ENCODE measurements at regions not wholly inside any gene's neighbourhood (a gene's known extent, or its start where the extent isn't known, plus 50 kb on each side); places are given as distances from the start of the nearest gene placed in this dataset.

- H3K9ac ChIP-seq (ENCODE audit: low read length), result no peak overlapping the region
- TF ChIP-seq, protein P1, sequence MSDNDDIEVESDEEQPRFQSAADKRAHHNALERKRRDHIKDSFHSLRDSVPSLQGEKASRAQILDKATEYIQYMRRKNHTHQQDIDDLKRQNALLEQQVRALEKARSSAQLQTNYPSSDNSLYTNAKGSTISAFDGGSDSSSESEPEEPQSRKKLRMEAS (IDR thresholded peaks at IDR 0.05), result no peak
- TF ChIP-seq RAD21 (IDR thresholded peaks at IDR 0.05; ENCODE audit: low read depth), result no peak
- TF ChIP-seq YY1 (IDR thresholded peaks at IDR 0.05; ENCODE audit: extremely low read depth, insufficient replicate concordance, low read depth, low read length), result no peak
- TF ChIP-seq CEBPB (IDR thresholded peaks at IDR 0.05; ENCODE audit: low read depth), result no peak
- TF ChIP-seq SRF (IDR thresholded peaks at IDR 0.05; ENCODE audit: low read depth), result no peak
- TF ChIP-seq, protein P2, sequence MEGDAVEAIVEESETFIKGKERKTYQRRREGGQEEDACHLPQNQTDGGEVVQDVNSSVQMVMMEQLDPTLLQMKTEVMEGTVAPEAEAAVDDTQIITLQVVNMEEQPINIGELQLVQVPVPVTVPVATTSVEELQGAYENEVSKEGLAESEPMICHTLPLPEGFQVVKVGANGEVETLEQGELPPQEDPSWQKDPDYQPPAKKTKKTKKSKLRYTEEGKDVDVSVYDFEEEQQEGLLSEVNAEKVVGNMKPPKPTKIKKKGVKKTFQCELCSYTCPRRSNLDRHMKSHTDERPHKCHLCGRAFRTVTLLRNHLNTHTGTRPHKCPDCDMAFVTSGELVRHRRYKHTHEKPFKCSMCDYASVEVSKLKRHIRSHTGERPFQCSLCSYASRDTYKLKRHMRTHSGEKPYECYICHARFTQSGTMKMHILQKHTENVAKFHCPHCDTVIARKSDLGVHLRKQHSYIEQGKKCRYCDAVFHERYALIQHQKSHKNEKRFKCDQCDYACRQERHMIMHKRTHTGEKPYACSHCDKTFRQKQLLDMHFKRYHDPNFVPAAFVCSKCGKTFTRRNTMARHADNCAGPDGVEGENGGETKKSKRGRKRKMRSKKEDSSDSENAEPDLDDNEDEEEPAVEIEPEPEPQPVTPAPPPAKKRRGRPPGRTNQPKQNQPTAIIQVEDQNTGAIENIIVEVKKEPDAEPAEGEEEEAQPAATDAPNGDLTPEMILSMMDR (IDR thresholded peaks at IDR 0.05 in 2 of 3, conservative IDR thresholded peaks at IDR 0.05 in 1 of 3; ENCODE audit: borderline replicate concordance in 1 of 3, insufficient read depth in 1 of 3, low read depth in 2 of 3, low read length in 2 of 3), result no peak
- TF ChIP-seq, protein P3, sequence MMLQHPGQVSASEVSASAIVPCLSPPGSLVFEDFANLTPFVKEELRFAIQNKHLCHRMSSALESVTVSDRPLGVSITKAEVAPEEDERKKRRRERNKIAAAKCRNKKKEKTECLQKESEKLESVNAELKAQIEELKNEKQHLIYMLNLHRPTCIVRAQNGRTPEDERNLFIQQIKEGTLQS (IDR thresholded peaks at IDR 0.05), result no peak
- TF ChIP-seq ZFX (IDR thresholded peaks at IDR 0.05), result no peak
- no peak for TF ChIP-seq POLR2AphosphoS5 (IDR thresholded peaks at IDR 0.05; ENCODE audit: low read depth, low read length)
- no peak for TF ChIP-seq ZNF274 (IDR thresholded peaks at IDR 0.05; ENCODE audit: low read depth, low read length)
- TF ChIP-seq EZH2 (IDR thresholded peaks at IDR 0.05), result no peak
- no peak for TF ChIP-seq SIN3A (IDR thresholded peaks at IDR 0.05; ENCODE audit: low read depth)
- no peak for TF ChIP-seq EZH2phosphoT487 (IDR thresholded peaks at IDR 0.05; ENCODE audit: borderline replicate concordance)
- no peak for TF ChIP-seq FOSL1 (IDR thresholded peaks at IDR 0.05; ENCODE audit: low read depth)
- TF ChIP-seq CBX3 (IDR thresholded peaks at IDR 0.05; ENCODE audit: low read depth), result no peak
- TF ChIP-seq ELF1 (IDR thresholded peaks at IDR 0.05; ENCODE audit: borderline replicate concordance, low read depth), result no peak
- no peak for TF ChIP-seq REST (IDR thresholded peaks at IDR 0.05; ENCODE audit: low read depth)
- no peaks in the 10 kb centered on the region for H4K20me1 ChIP-seq (ENCODE audit: insufficient read depth)
- BruUV-seq (replicated peaks), result no TSS peak
- H2AFZ ChIP-seq (ENCODE audit: low read depth, low read length, poor library complexity, severe bottlenecking), result no peak overlapping the region
- no peak overlapping the region for H3K4me2 ChIP-seq (ENCODE audit: low read length)
- POLR2A ChIA-PET, result no interaction called here
- peaks cover 17 to 20% of the 10 kb centered on the region in 2 experiments for H3K9me3 ChIP-seq (ENCODE audit: control insufficient read depth in 1 of 2, insufficient read depth in 1 of 2, low read depth in 1 of 2, low read length in 2 of 2)
- H3K36me3 ChIP-seq (ENCODE audit: control insufficient read depth in 1 of 2, insufficient read depth in 2 of 2, low read length in 2 of 2), result no peaks in the 10 kb centered on the region
- H3K27ac ChIP-seq (ENCODE audit: low read depth, low read length), result no peak overlapping the region
- DNase-seq (ENCODE audit: low read depth, low spot score), result no peak
- CTCF ChIA-PET, result no interaction called here
- intact Hi-C loops (cut with micrococcal nuclease), result no loop called here
- H3K9me2 ChIP-seq (ENCODE audit: insufficient read depth), result no peaks in the 10 kb centered on the region
- no peaks in the 10 kb centered on the region for H3K4me1 ChIP-seq (ENCODE audit: control insufficient read depth in 1 of 2, insufficient read depth in 2 of 2, low read length in 2 of 2)
- H3K27me3 ChIP-seq (ENCODE audit: insufficient read depth, low read length), result no peaks in the 10 kb centered on the region
- H3K79me2 ChIP-seq (ENCODE audit: insufficient read depth, low read length), result no peaks in the 10 kb centered on the region
- RAD21 ChIA-PET (ENCODE audit: low non-redundant PET in 1 of 2, low total read pairs in 2 of 2, uncharacterized antibody in 2 of 2, unreplicated experiment in 2 of 2), result no interaction called here
- no peak for ATAC-seq
- no peak overlapping the region for H3K4me3 ChIP-seq (replicated peaks in 1 of 2; ENCODE audit: low read depth in 1 of 2, low read length in 2 of 2)
Measured at GRCh38 chr21:19692231-19692630, 1288.6 kb upstream of the TMPRSS15 start.

Measured in HCT116 (cell line).